Mammary epithelial cell (primary cell): ENCODE measurements at regions not wholly inside any gene's neighbourhood (a gene's known extent, or its start where the extent isn't known, plus 50 kb on each side); places are given as distances from the start of the nearest gene placed in this dataset.

Source experiments
- CTCF ChIP-seq, 2 donors: IDR thresholded peaks in 1 of 2; conservative IDR thresholded peaks in 1 of 2; 2 replicates each; pipeline ENCODE4 v1.5.1; 2011 to 2012; ENCODE audit warnings: inconsistent platforms in 2 of 2, low read length in 2 of 2, mild to moderate bottlenecking in 2 of 2, control low read depth in 1 of 2, low read depth in 1 of 2; ENCODE audit not compliant: insufficient read depth in 1 of 2; ENCODE audit errors: extremely low read depth in 1 of 2
- EZH2 ChIP-seq: IDR thresholded peaks from 2 replicates; pipeline ENCODE4 v1.6.1; 2012; ENCODE audit warnings: low read length, inconsistent platforms, borderline replicate concordance

GRCh38 chr7:138204285-138204981, 128.2 kb downstream of the AKR1D1 start:
- TF ChIP-seq CTCF (conservative IDR thresholded peaks at IDR 0.05 in 1 of 2, IDR thresholded peaks at IDR 0.05 in 1 of 2; ENCODE audit: extremely low read depth in 1 of 2, insufficient read depth in 1 of 2, low read depth in 1 of 2, low read length in 2 of 2) (no peak), EZH2 (no peak)
